HEK293 (cell line): ENCODE measurements at regions not wholly inside any gene's neighbourhood (a gene's known extent, or its start where the extent isn't known, plus 50 kb on each side); places are given as distances from the start of the nearest gene placed in this dataset.

Source experiments
- REPIN1 ChIP-seq: fragments of 450-650 bp; formaldehyde crosslinking; IDR thresholded peaks from 2 replicates; pipeline ENCODE4 v1.5.1; 2017; ENCODE audit warnings: missing biosample characterization, missing genetic modification characterization, low read depth
- ZNF18 ChIP-seq: fragments of 450-650 bp; formaldehyde crosslinking; IDR thresholded peaks from 2 replicates; pipeline ENCODE4 v1.5.1; 2016; ENCODE audit warnings: missing biosample characterization, missing genetic modification characterization
- ZNF366 ChIP-seq: fragments of 450-650 bp; formaldehyde crosslinking; conservative IDR thresholded peaks from 2 replicates; pipeline ENCODE4 v1.5.1; 2016; ENCODE audit warnings: missing biosample characterization, missing genetic modification characterization
- ZNF639 ChIP-seq: fragments of 450-650 bp; formaldehyde crosslinking; IDR thresholded peaks from 2 replicates; pipeline ENCODE4 v1.5.1; 2016; ENCODE audit warnings: missing biosample characterization, missing genetic modification characterization

GRCh38 chr12:115691123-115691522, 586.4 kb downstream of the MED13L start:
- no peak for TF ChIP-seq ZNF18 (tag by site-specific recombination)
- no peak for TF ChIP-seq ZNF366 (tag by site-specific recombination)
- no peak for TF ChIP-seq REPIN1 (tag by site-specific recombination)
- no peak for TF ChIP-seq ZNF639
